ENCODE measurements at regions not wholly inside any gene's neighbourhood (a gene's known extent, or its start where the extent isn't known, plus 50 kb on each side); places are given as distances from the start of the nearest gene placed in this dataset.

DNA sequence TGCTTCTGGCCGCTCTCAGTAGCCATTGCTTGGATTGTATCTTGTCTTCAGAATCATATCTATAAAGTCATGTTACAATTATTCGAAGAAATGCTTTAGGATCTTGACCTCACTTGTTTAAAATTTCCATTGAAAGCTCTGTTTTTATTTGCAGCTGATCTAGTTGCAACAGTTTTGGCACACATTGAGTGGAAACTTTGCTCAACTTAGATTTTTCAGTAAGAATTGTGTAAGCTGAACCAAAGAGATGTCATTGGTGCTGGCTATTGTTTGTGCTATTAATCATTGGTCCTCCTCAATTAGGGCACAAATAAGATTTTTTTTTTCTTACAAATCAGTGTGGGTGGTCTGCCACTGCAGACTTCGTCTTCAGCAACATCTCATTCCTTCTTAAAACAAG, 649.2 kb downstream of the MMUT start:
- BruUV-seq (replicated peaks), result no TSS peak
- no peak for TF ChIP-seq TBL1XR1 (IDR thresholded peaks at IDR 0.05; ENCODE audit: low read depth, low read length)
- TF ChIP-seq PAX8 (IDR thresholded peaks at IDR 0.05), result no peak
- no peak for TF ChIP-seq FOXM1 (IDR thresholded peaks at IDR 0.05; ENCODE audit: low read depth, low read length)
- no peak for TF ChIP-seq EZH2 (IDR thresholded peaks at IDR 0.05; ENCODE audit: borderline replicate concordance, control insufficient read depth, low read depth, low read length)
- TF ChIP-seq DPF2 (IDR thresholded peaks at IDR 0.05), result no peak
- TF ChIP-seq, protein P1, sequence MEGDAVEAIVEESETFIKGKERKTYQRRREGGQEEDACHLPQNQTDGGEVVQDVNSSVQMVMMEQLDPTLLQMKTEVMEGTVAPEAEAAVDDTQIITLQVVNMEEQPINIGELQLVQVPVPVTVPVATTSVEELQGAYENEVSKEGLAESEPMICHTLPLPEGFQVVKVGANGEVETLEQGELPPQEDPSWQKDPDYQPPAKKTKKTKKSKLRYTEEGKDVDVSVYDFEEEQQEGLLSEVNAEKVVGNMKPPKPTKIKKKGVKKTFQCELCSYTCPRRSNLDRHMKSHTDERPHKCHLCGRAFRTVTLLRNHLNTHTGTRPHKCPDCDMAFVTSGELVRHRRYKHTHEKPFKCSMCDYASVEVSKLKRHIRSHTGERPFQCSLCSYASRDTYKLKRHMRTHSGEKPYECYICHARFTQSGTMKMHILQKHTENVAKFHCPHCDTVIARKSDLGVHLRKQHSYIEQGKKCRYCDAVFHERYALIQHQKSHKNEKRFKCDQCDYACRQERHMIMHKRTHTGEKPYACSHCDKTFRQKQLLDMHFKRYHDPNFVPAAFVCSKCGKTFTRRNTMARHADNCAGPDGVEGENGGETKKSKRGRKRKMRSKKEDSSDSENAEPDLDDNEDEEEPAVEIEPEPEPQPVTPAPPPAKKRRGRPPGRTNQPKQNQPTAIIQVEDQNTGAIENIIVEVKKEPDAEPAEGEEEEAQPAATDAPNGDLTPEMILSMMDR (IDR thresholded peaks at IDR 0.05 in 2 of 3, conservative IDR thresholded peaks at IDR 0.05 in 1 of 3; ENCODE audit: control insufficient read depth in 2 of 3, extremely low read depth in 1 of 3, insufficient read depth in 1 of 3, low read depth in 3 of 3, low read length in 3 of 3), result no peak
- TF ChIP-seq NR2C2 (IDR thresholded peaks at IDR 0.05; ENCODE audit: borderline replicate concordance, control insufficient read depth, insufficient read length, low read depth), result no peak

More for the DNA sequence above, 649.2 kb downstream of the MMUT start:
- no peak overlapping the region for H3K27ac ChIP-seq (ENCODE audit: control insufficient read depth, insufficient read depth)
- H3K4me2 ChIP-seq (ENCODE audit: control insufficient read depth, insufficient read depth), result no peak overlapping the region
- H2AFZ ChIP-seq (ENCODE audit: control insufficient read depth, low read depth, low read length), result no peak overlapping the region
- intact Hi-C loops (cut with micrococcal nuclease; ENCODE audit: unreplicated experiment), result no loop called here
- no peaks in the 10 kb centered on the region for H4K20me1 ChIP-seq (ENCODE audit: control insufficient read depth, insufficient read depth)
- no peaks in the 10 kb centered on the region for H3K36me3 ChIP-seq (ENCODE audit: control insufficient read depth in 2 of 2, insufficient read depth in 2 of 2, low read length in 1 of 2)
- ChIA-PET RAD21 (ENCODE audit: unreplicated experiment) (no interaction called here), POLR2A (no interaction called here), CTCF (interaction anchor here (1.1 kb wide), 1 partner anchor 11 kb away, joined by 3 read pairs; no protein-coding TSS in a partner anchor), SMC1A (ENCODE audit: uncharacterized antibody, unreplicated experiment) (no interaction called here)
- DNase-seq (ENCODE audit: low read depth, low spot score) (no peak), FAIRE-seq (no peak), ATAC-seq (no peak)
- no peaks in the 10 kb centered on the region for H3K4me1 ChIP-seq (ENCODE audit: control insufficient read depth, insufficient read depth, low read length)
- H3K79me2 ChIP-seq (ENCODE audit: control insufficient read depth, insufficient read depth, low read length), result no peaks in the 10 kb centered on the region
- H3K4me3 ChIP-seq, result no peak overlapping the region
- in situ Hi-C loops (cut with MboI), result no loop called here
- H3K27me3 ChIP-seq (replicated peaks in 1 of 2; ENCODE audit: control insufficient read depth in 2 of 2, insufficient read depth in 2 of 2, low read length in 1 of 2), result no peaks in the 10 kb centered on the region
- 0% methylated on average over 3 of the region's 3 CpGs for WGBS (ENCODE audit: insufficient coverage, insufficient replicate concordance, low lambda C conversion rate, missing lambda C conversion rate)
- no peaks in the 10 kb centered on the region for H3K9me3 ChIP-seq (replicated peaks; ENCODE audit: control insufficient read depth, insufficient read depth, low read length)
- no peak overlapping the region for H3K9ac ChIP-seq (ENCODE audit: control insufficient read depth, insufficient read depth, low read length)

Data from GM12878 (cell line).